OCI-LY1 (cell line): ENCODE measurements at regions not wholly inside any gene's neighbourhood (a gene's known extent, or its start where the extent isn't known, plus 50 kb on each side); places are given as distances from the start of the nearest gene placed in this dataset.

Experiments
- H2AFZ ChIP-seq: fragments of 200-600 bp; sonication (generic), shearing (Covaris generic); 2 replicates; pipeline ENCODE4 v1.6.0; 2014; ENCODE audit warnings: antibody characterized with exemption, mild to moderate bottlenecking, low read length
- H3F3A ChIP-seq: fragments of 200-600 bp; sonication (generic), shearing (Covaris generic); 2 replicates; pipeline ENCODE4 v1.6.0; 2014; ENCODE audit warnings: mild to moderate bottlenecking, antibody characterized with exemption, low read length, moderate library complexity; ENCODE audit not compliant: insufficient read depth
- H3K27ac ChIP-seq: fragments of 200-600 bp; sonication (generic); 2 replicates; pipeline ENCODE4 v1.5.1; 2014; ENCODE audit warnings: low read length, mixed run types, mild to moderate bottlenecking, low read depth; ENCODE audit not compliant: poor library complexity, severe bottlenecking
- H3K27me3 ChIP-seq: fragments of 200-600 bp; sonication (generic); 2 replicates; pipeline ENCODE4 v1.6.0; 2014; ENCODE audit warnings: antibody characterized with exemption, mild to moderate bottlenecking, low read length, moderate library complexity; ENCODE audit not compliant: insufficient read depth
- H3K36me3 ChIP-seq: fragments of 200-600 bp; sonication (generic); 2 replicates; pipeline ENCODE4 v1.6.1; 2014; ENCODE audit warnings: mild to moderate bottlenecking, antibody characterized with exemption, low read length, moderate library complexity, mixed read lengths; ENCODE audit not compliant: insufficient read depth
- H3K4me1 ChIP-seq: fragments of 200-600 bp; sonication (generic); 2 replicates; pipeline ENCODE4 v1.5.1; 2014; ENCODE audit warnings: mild to moderate bottlenecking, low read length, moderate library complexity; ENCODE audit not compliant: insufficient read depth, severe bottlenecking
- H3K4me2 ChIP-seq: fragments of 200-600 bp; sonication (generic), shearing (Covaris generic); 2 replicates; pipeline ENCODE4 v1.6.1; 2014; ENCODE audit warnings: low read length
- H3K4me3 ChIP-seq: fragments of 200-600 bp; sonication (generic); 2 replicates; pipeline ENCODE4 v1.5.1; 2014; ENCODE audit warnings: low read length, low read depth, mild to moderate bottlenecking, mixed read lengths; ENCODE audit not compliant: poor library complexity, severe bottlenecking
- H3K79me2 ChIP-seq: fragments of 200-600 bp; shearing (Covaris generic); 2 replicates; pipeline ENCODE4 v1.6.1; 2016; ENCODE audit warnings: mixed run types, low read length, mixed read lengths; ENCODE audit not compliant: insufficient read depth
- H3K9ac ChIP-seq: fragments of 200-600 bp; sonication (generic), shearing (Covaris generic); 2 replicates; pipeline ENCODE4 v1.6.1; 2014; ENCODE audit warnings: mild to moderate bottlenecking, low read length, mixed read lengths
- H3K9me2 ChIP-seq: fragments of 200-600 bp; sonication (generic), shearing (Covaris generic); 2 replicates; pipeline ENCODE4 v1.6.1; 2014; ENCODE audit warnings: low read depth, mild to moderate bottlenecking, low read length, mixed read lengths
- H3K9me3 ChIP-seq: fragments of 200-600 bp; shearing (Covaris generic); 2 replicates; pipeline ENCODE4 v1.6.1; 2014; ENCODE audit warnings: low read length, mixed read lengths
- H4K20me1 ChIP-seq: fragments of 200-600 bp; sonication (generic), shearing (Covaris generic); 2 replicates; pipeline ENCODE4 v1.6.0; 2016; ENCODE audit warnings: mild to moderate bottlenecking, low read length; ENCODE audit not compliant: insufficient read depth
- EZH2 ChIP-seq: fragments of 200-600 bp; sonication (generic), shearing (Covaris generic); IDR thresholded peaks from 2 replicates; pipeline ENCODE4 v1.8.0; 2017; ENCODE audit warnings: borderline replicate concordance, mixed run types, mild to moderate bottlenecking, antibody characterized with exemption, low read length, moderate library complexity, mixed read lengths
- TF ChIP-seq, protein P1 (sequence below): fragments of 200-600 bp; sonication (generic), shearing (Covaris generic); IDR thresholded peaks from 2 replicates; pipeline ENCODE4 v1.5.1; 2017; ENCODE audit warnings: mild to moderate bottlenecking, antibody characterized with exemption, low read length, moderate library complexity, mixed read lengths

DNA sequence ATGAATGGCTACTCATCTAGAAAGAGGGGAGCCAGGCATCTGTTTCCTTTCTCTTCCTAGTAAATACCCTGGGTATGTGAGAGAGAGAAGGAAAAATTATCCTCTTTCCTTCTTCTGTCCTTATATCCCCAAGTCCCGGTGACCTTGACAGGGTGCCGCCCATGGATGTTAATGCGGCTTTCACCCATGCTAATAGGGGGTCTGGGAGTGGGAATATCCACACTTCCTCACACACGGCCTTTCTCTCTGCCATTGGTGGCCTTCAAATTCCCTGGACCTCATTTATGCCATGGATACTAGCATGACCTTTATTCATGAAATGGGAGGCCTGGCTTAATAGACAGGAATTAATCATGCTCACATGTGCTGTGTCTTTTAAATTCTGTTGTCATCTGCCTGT, 159.0 kb upstream of the NOX3 start:
- Histone ChIP-seq H3K4me2 (no peak overlapping the region), H3K9ac (no peak overlapping the region), H3K27ac (no peak overlapping the region), H3K9me2 (no peaks in the 10 kb centered on the region), H3K36me3 (no peaks in the 10 kb centered on the region), H3K9me3 (0 out of 2 replicates have a peak, but pooled peaks cover 3% of the 10 kb centered on the region), H3F3A (no peaks in the 10 kb centered on the region), H3K4me1 (no peaks in the 10 kb centered on the region), H3K79me2 (no peaks in the 10 kb centered on the region), H3K4me3 (no peak overlapping the region), H3K27me3 (no peaks in the 10 kb centered on the region), H2AFZ (no peak overlapping the region), H4K20me1 (no peaks in the 10 kb centered on the region)
- TF ChIP-seq EZH2: no peak
- TF ChIP-seq, protein P1, sequence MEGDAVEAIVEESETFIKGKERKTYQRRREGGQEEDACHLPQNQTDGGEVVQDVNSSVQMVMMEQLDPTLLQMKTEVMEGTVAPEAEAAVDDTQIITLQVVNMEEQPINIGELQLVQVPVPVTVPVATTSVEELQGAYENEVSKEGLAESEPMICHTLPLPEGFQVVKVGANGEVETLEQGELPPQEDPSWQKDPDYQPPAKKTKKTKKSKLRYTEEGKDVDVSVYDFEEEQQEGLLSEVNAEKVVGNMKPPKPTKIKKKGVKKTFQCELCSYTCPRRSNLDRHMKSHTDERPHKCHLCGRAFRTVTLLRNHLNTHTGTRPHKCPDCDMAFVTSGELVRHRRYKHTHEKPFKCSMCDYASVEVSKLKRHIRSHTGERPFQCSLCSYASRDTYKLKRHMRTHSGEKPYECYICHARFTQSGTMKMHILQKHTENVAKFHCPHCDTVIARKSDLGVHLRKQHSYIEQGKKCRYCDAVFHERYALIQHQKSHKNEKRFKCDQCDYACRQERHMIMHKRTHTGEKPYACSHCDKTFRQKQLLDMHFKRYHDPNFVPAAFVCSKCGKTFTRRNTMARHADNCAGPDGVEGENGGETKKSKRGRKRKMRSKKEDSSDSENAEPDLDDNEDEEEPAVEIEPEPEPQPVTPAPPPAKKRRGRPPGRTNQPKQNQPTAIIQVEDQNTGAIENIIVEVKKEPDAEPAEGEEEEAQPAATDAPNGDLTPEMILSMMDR: no peak

- H3K9me3 ChIP-seq: 0 out of 2 replicates have a peak, but pooled peaks cover 3% of the 10 kb centered on the region
- no peak overlapping the region for H3K4me3 ChIP-seq
- no peaks in the 10 kb centered on the region for H3K4me1 ChIP-seq
These were observed 156.1 kb upstream of the NOX3 start for GRCh38 chr6:155611742-155612141.

GRCh38 chr6:155604991-155605390, 149.4 kb upstream of the NOX3 start:
- H3K36me3 ChIP-seq: no peaks in the 10 kb centered on the region
- H3K27ac ChIP-seq: no peak overlapping the region
- no peaks in the 10 kb centered on the region for H3F3A ChIP-seq
- H3K4me3 ChIP-seq: no peak overlapping the region
- H3K9me2 ChIP-seq: no peaks in the 10 kb centered on the region
- H3K79me2 ChIP-seq: no peaks in the 10 kb centered on the region
- no peaks in the 10 kb centered on the region for H3K4me1 ChIP-seq
- no peaks in the 10 kb centered on the region for H3K27me3 ChIP-seq
- TF ChIP-seq, protein P1: no peak
- no peak for TF ChIP-seq EZH2
- no peak overlapping the region for H3K4me2 ChIP-seq
- H2AFZ ChIP-seq: no peak overlapping the region
- no peak overlapping the region for H3K9ac ChIP-seq
- no peaks in the 10 kb centered on the region for H3K9me3 ChIP-seq
- no peaks in the 10 kb centered on the region for H4K20me1 ChIP-seq

More at GRCh38 chr6:155611742-155612141, 156.1 kb upstream of the NOX3 start:
- TF ChIP-seq, protein P1: no peak
- TF ChIP-seq EZH2: no peak
- no peaks in the 10 kb centered on the region for H3K27me3 ChIP-seq
- H3K4me2 ChIP-seq: no peak overlapping the region
- no peaks in the 10 kb centered on the region for H3K9me2 ChIP-seq
- no peak overlapping the region for H2AFZ ChIP-seq
- H3K9ac ChIP-seq: no peak overlapping the region
- no peaks in the 10 kb centered on the region for H4K20me1 ChIP-seq
- H3K79me2 ChIP-seq: no peaks in the 10 kb centered on the region
- H3K36me3 ChIP-seq: no peaks in the 10 kb centered on the region
- H3K27ac ChIP-seq: no peak overlapping the region
- H3F3A ChIP-seq: no peaks in the 10 kb centered on the region
